SK-N-SH (cell line): ENCODE measurements at regions not wholly inside any gene's neighbourhood (a gene's known extent, or its start where the extent isn't known, plus 50 kb on each side); places are given as distances from the start of the nearest gene placed in this dataset.

Source experiments
- CTCF ChIA-PET: fragments of 300-600, 350-600 bp; formaldehyde crosslinking; extraction: SDS; loops from one replicate; lab custom pipeline; 2021; lab: Yijun Ruan, JAX
- POLR2A ChIA-PET: fragments of 350-600 bp; sonication (Branson Sonifier 250); formaldehyde crosslinking; extraction: SDS; loops from one replicate; lab custom pipeline; 2020; ENCODE audit warnings: antibody characterized with exemption, inconsistent platforms; lab: Yijun Ruan, JAX
- DNase-seq: peaks from one replicate; pipeline ENCODE4 v3.0.0; 2012
- H2AFZ ChIP-seq: fragments of 200-600 bp; sonication (generic); 2 replicates; pipeline ENCODE4 v1.8.1; 2016; ENCODE audit warnings: antibody characterized with exemption, mild to moderate bottlenecking, low read depth
- H3F3A ChIP-seq: fragments of 200-600 bp; sonication (generic); replicated peaks from 2 replicates; pipeline ENCODE3; 2016; ENCODE audit warnings: antibody characterized with exemption, mild to moderate bottlenecking; ENCODE audit not compliant: insufficient read depth
- H3K27ac ChIP-seq, 2 experiments: fragments of 200-500 bp in 1 of 2; fragments of 200-600 bp in 1 of 2; sonication (Bioruptor generic) in 1 of 2; sonication (generic), shearing (Covaris generic) in 1 of 2; 2 replicates each; pipeline versions ENCODE4 v1.5.1 to v1.6.1; 2014 to 2016; ENCODE audit warnings: low read depth in 2 of 2, inconsistent platforms in 1 of 2, low read length in 1 of 2, mild to moderate bottlenecking in 1 of 2, mixed read lengths in 1 of 2
- H3K27me3 ChIP-seq: fragments of 200-600 bp; sonication (generic), shearing (Covaris generic); 2 replicates; pipeline ENCODE4 v1.6.1; 2016; ENCODE audit warnings: mixed run types; ENCODE audit not compliant: insufficient read depth
- H3K36me3 ChIP-seq, 2 experiments: fragments of 200-500 bp in 1 of 2; fragments of 200-600 bp in 1 of 2; sonication (Bioruptor generic) in 1 of 2; sonication (generic) in 1 of 2; replicated peaks in 1 of 2; 2 replicates each; pipeline versions ENCODE3 to v1.5.1; 2014 to 2016; ENCODE audit warnings: low read length in 1 of 2, mild to moderate bottlenecking in 1 of 2; ENCODE audit not compliant: insufficient read depth in 2 of 2, control insufficient read depth in 1 of 2
- H3K4me1 ChIP-seq, 2 experiments: fragments of 200-500 bp in 1 of 2; fragments of 200-600 bp in 1 of 2; sonication (Bioruptor generic) in 1 of 2; sonication (generic), shearing (Covaris generic) in 1 of 2; 2 replicates each; pipeline versions ENCODE4 v1.5.1 to v1.6.1; 2014 to 2016; ENCODE audit warnings: low read depth in 1 of 2, low read length in 1 of 2, mixed run types in 1 of 2; ENCODE audit not compliant: insufficient read depth in 2 of 2, control insufficient read depth in 1 of 2
- H3K4me2 ChIP-seq: fragments of 200-600 bp; sonication (generic), shearing (Covaris generic); 2 replicates; pipeline ENCODE4 v1.6.1; 2017; ENCODE audit warnings: mixed run types
- H3K4me3 ChIP-seq, 2 experiments: fragments of 200-500 bp in 1 of 2; fragments of 200-600 bp in 1 of 2; sonication (Bioruptor generic) in 1 of 2; sonication (generic), shearing (Covaris generic) in 1 of 2; 2 replicates each; pipeline versions ENCODE4 v1.5.1 to v1.8.1; 2014 to 2016; ENCODE audit warnings: low read depth in 2 of 2, inconsistent platforms in 1 of 2, low read length in 1 of 2, mild to moderate bottlenecking in 1 of 2, mixed read lengths in 1 of 2, moderate library complexity in 1 of 2
- H3K79me2 ChIP-seq: fragments of 200-600 bp; sonication (generic); 2 replicates; pipeline ENCODE4 v1.8.1; 2017; ENCODE audit warnings: mild to moderate bottlenecking; ENCODE audit not compliant: insufficient read depth
- H3K9ac ChIP-seq: fragments of 200-600 bp; sonication (generic); 2 replicates; pipeline ENCODE4 v1.6.1; 2017; ENCODE audit warnings: mixed run types
- H3K9me2 ChIP-seq: fragments of 200-600 bp; sonication (generic); 2 replicates; pipeline ENCODE4 v1.6.1; 2017; ENCODE audit warnings: mixed run types
- H3K9me3 ChIP-seq: fragments of 200-600 bp; sonication (generic); 2 replicates; pipeline ENCODE4 v1.6.1; 2017; ENCODE audit warnings: mixed run types, mild to moderate bottlenecking, moderate library complexity
- H4K20me1 ChIP-seq: fragments of 200-600 bp; sonication (generic); 2 replicates; pipeline ENCODE4 v1.6.1; 2017; ENCODE audit warnings: mild to moderate bottlenecking, mixed run types; ENCODE audit not compliant: insufficient read depth
- CHD2 ChIP-seq: fragments of 150-350 bp; IDR thresholded peaks from 2 replicates; pipeline ENCODE4 v1.6.1; 2018; ENCODE audit warnings: low read length; ENCODE audit not compliant: partially characterized antibody
- ELF1 ChIP-seq: IDR thresholded peaks from 2 replicates; pipeline ENCODE4 v1.4.0; 2012
- FOSL2 ChIP-seq: IDR thresholded peaks from 2 replicates; pipeline ENCODE4 v1.4.0; 2012; ENCODE audit warnings: low read depth, mild to moderate bottlenecking, moderate library complexity, borderline replicate concordance
- FOXJ3 ChIP-seq: sonication (generic); formaldehyde crosslinking; IDR thresholded peaks from 2 replicates; pipeline ENCODE4 v1.5.1; 2020; ENCODE audit warnings: mild to moderate bottlenecking, missing genetic modification reagents
- FOXM1 ChIP-seq: IDR thresholded peaks from 2 replicates; pipeline ENCODE4 v1.4.0; 2012; ENCODE audit warnings: low read depth, mild to moderate bottlenecking
- GABPA ChIP-seq: IDR thresholded peaks from 2 replicates; pipeline ENCODE4 v1.4.0; 2012; ENCODE audit warnings: low read depth, mild to moderate bottlenecking
- GATA2 ChIP-seq: sonication (generic); formaldehyde crosslinking; IDR thresholded peaks from 2 replicates; pipeline ENCODE4 v1.5.0; 2020; ENCODE audit warnings: mild to moderate bottlenecking, missing genetic modification reagents
- MEF2A ChIP-seq: IDR thresholded peaks from 2 replicates; pipeline ENCODE4 v1.4.0; 2012; ENCODE audit warnings: low read depth, borderline replicate concordance
- MXI1 ChIP-seq: IDR thresholded peaks from 2 replicates; pipeline ENCODE4 v1.6.1; 2012; ENCODE audit warnings: mild to moderate bottlenecking, low read depth, low read length, improper control_type of control experiment
- NFIC ChIP-seq: IDR thresholded peaks from 2 replicates; pipeline ENCODE4 v1.4.0; 2012; ENCODE audit warnings: borderline replicate concordance
- POLR2AphosphoS5 ChIP-seq: IDR thresholded peaks from 2 replicates; pipeline ENCODE4 v1.6.1; 2012; ENCODE audit warnings: low read depth, low read length
- RCOR1 ChIP-seq: fragments of 150-350 bp; IDR thresholded peaks from 2 replicates; pipeline ENCODE4 v1.6.1; 2017; ENCODE audit warnings: antibody characterized with exemption, low read length
- SMC3 ChIP-seq: IDR thresholded peaks from 2 replicates; pipeline ENCODE4 v1.6.1; 2012; ENCODE audit warnings: low read depth, low read length, improper control_type of control experiment
- TAF1 ChIP-seq: IDR thresholded peaks from 2 replicates; pipeline ENCODE4 v1.6.1; 2012; ENCODE audit warnings: low read depth, mild to moderate bottlenecking, low read length, moderate library complexity, borderline replicate concordance
- TCF12 ChIP-seq: IDR thresholded peaks from 2 replicates; pipeline ENCODE4 v1.4.0; 2012
- TEAD4 ChIP-seq: IDR thresholded peaks from 2 replicates; pipeline ENCODE4 v1.4.0; 2012; ENCODE audit warnings: mild to moderate bottlenecking, borderline replicate concordance; ENCODE audit not compliant: insufficient read depth
- YY1 ChIP-seq: IDR thresholded peaks from 2 replicates; pipeline ENCODE4 v1.4.0; 2012; ENCODE audit warnings: low read depth, mild to moderate bottlenecking
- WGBS: methylation state at CpG from one replicate; pipeline ENCODE4 v1.1.6; 2017; ENCODE audit warnings: low lambda C conversion rate; 5-methylcytosine and 5-hydroxymethylcytosine counted together
- TF ChIP-seq, protein P1 (sequence below): IDR thresholded peaks from 2 replicates; pipeline ENCODE4 v1.4.0; 2012; ENCODE audit warnings: low read depth
- TF ChIP-seq, protein P2 (sequence below): IDR thresholded peaks from 2 replicates; pipeline ENCODE4 v1.6.1; 2012; ENCODE audit warnings: mild to moderate bottlenecking, low read depth, low read length, moderate library complexity
- TF ChIP-seq, protein P3 (sequence below): IDR thresholded peaks from 2 replicates; pipeline ENCODE4 v1.4.0; 2012; ENCODE audit warnings: low read depth, borderline replicate concordance
- TF ChIP-seq, protein P4 (sequence below): IDR thresholded peaks from 2 replicates; pipeline ENCODE4; 2012

DNA sequence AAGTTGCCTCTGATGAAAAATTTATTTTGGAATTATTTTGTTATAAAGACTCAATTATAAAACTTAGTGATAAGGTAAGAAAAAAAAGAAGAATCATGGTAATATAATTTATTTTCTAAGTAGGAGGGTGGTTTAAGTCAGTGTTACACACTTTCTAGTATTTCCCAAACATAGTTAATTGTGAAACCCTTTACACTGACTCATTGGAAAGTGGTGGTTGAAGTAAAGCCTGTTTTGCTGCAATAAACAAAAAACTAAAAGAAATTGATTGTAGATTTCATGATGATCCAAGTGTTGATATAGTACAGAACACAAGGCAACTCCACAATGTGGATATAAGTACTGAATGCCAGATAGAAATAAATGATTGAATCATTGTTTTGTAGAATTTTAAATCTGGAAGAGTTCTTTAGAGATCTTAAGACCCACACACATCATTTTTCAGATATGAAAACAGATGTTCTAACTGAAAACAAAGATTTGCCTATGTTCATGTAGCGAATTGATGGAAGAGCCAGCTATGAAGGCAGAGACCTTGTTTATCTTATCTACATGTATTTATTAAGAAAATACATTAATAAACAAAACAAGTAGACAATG, 539.8 kb downstream of the PRELID2 start:
- Histone ChIP-seq H3K4me1 (no peaks in the 10 kb centered on the region), H2AFZ (no peak overlapping the region), H4K20me1 (no peaks in the 10 kb centered on the region), H3K4me3 (no peak overlapping the region), H3K36me3 (no peaks in the 10 kb centered on the region), H3K27ac (no peak overlapping the region), H3K9me2 (no peaks in the 10 kb centered on the region), H3K79me2 (no peaks in the 10 kb centered on the region), H3K9me3 (no peaks in the 10 kb centered on the region), H3K27me3 (no peaks in the 10 kb centered on the region), H3K9ac (no peak overlapping the region), H3F3A (no peaks in the 10 kb centered on the region), H3K4me2 (no peak overlapping the region)
- POLR2A ChIA-PET, result no interaction called here
- DNase-seq, result no peak
- TF ChIP-seq POLR2AphosphoS5 (no peak), YY1 (no peak), TAF1 (no peak), CHD2 (no peak), GATA2 (CRISPR knock-in tag) (no peak), NFIC (no peak)
- TF ChIP-seq, protein P1, sequence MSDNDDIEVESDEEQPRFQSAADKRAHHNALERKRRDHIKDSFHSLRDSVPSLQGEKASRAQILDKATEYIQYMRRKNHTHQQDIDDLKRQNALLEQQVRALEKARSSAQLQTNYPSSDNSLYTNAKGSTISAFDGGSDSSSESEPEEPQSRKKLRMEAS, result no peak
- CTCF ChIA-PET, result no interaction called here
- 47% methylated on average over 1 of the region's 1 CpG for WGBS

DNA sequence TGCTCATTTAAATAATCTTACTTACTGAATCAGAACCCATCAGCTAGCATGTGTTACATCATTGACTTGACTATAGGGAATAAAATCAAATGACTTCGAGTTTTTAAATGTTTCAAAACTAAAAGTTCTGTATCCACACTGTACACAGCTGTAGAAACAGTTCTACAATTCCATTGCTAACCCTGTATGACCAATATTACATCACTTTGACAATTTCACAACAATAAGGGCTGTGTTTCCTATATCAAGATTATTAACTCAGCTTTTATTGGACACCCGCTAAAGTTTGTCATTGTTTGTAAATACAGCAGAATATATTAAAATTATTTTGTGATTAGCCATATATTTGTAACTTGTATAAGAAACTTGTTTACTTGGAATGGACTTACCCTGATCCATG, 540.8 kb downstream of the PRELID2 start:
- no peaks in the 10 kb centered on the region for H3K27me3 ChIP-seq
- no peak overlapping the region for H3K9ac ChIP-seq
- H3K79me2 ChIP-seq, result no peaks in the 10 kb centered on the region
- no peaks in the 10 kb centered on the region for H3F3A ChIP-seq
- no peaks in the 10 kb centered on the region for H3K36me3 ChIP-seq
- no peaks in the 10 kb centered on the region for H3K9me2 ChIP-seq
- H4K20me1 ChIP-seq, result no peaks in the 10 kb centered on the region
- DNase-seq, result no peak
- H3K4me2 ChIP-seq, result no peak overlapping the region
- H3K27ac ChIP-seq, result no peak overlapping the region
- no peak overlapping the region for H2AFZ ChIP-seq
- H3K4me3 ChIP-seq, result no peak overlapping the region
- TF ChIP-seq, protein P2, sequence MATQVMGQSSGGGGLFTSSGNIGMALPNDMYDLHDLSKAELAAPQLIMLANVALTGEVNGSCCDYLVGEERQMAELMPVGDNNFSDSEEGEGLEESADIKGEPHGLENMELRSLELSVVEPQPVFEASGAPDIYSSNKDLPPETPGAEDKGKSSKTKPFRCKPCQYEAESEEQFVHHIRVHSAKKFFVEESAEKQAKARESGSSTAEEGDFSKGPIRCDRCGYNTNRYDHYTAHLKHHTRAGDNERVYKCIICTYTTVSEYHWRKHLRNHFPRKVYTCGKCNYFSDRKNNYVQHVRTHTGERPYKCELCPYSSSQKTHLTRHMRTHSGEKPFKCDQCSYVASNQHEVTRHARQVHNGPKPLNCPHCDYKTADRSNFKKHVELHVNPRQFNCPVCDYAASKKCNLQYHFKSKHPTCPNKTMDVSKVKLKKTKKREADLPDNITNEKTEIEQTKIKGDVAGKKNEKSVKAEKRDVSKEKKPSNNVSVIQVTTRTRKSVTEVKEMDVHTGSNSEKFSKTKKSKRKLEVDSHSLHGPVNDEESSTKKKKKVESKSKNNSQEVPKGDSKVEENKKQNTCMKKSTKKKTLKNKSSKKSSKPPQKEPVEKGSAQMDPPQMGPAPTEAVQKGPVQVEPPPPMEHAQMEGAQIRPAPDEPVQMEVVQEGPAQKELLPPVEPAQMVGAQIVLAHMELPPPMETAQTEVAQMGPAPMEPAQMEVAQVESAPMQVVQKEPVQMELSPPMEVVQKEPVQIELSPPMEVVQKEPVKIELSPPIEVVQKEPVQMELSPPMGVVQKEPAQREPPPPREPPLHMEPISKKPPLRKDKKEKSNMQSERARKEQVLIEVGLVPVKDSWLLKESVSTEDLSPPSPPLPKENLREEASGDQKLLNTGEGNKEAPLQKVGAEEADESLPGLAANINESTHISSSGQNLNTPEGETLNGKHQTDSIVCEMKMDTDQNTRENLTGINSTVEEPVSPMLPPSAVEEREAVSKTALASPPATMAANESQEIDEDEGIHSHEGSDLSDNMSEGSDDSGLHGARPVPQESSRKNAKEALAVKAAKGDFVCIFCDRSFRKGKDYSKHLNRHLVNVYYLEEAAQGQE, result no peak
- TF ChIP-seq SMC3 (no peak), NFIC (no peak), MEF2A (no peak), TAF1 (no peak), FOXJ3 (CRISPR knock-in tag) (no peak), MXI1 (no peak), RCOR1 (no peak), TEAD4 (no peak), FOSL2 (no peak), ELF1 (no peak), GATA2 (CRISPR knock-in tag) (no peak), FOXM1 (no peak), GABPA (no peak), TCF12 (no peak), POLR2AphosphoS5 (no peak)
- TF ChIP-seq, protein P3, sequence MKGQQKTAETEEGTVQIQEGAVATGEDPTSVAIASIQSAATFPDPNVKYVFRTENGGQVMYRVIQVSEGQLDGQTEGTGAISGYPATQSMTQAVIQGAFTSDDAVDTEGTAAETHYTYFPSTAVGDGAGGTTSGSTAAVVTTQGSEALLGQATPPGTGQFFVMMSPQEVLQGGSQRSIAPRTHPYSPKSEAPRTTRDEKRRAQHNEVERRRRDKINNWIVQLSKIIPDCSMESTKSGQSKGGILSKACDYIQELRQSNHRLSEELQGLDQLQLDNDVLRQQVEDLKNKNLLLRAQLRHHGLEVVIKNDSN, result no peak
- TF ChIP-seq, protein P4, sequence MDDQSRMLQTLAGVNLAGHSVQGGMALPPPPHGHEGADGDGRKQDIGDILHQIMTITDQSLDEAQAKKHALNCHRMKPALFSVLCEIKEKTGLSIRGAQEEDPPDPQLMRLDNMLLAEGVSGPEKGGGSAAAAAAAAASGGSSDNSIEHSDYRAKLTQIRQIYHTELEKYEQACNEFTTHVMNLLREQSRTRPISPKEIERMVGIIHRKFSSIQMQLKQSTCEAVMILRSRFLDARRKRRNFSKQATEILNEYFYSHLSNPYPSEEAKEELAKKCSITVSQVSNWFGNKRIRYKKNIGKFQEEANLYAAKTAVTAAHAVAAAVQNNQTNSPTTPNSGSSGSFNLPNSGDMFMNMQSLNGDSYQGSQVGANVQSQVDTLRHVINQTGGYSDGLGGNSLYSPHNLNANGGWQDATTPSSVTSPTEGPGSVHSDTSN, result no peak
- ChIA-PET POLR2A (no interaction called here), CTCF (interaction anchor here (1.5 kb wide), 1 partner anchor 57 kb away, joined by 3 read pairs; no protein-coding TSS in a partner anchor)
- no peaks in the 10 kb centered on the region for H3K9me3 ChIP-seq
- no peaks in the 10 kb centered on the region for H3K4me1 ChIP-seq
- WGBS, result 43% methylated on average over 2 of the region's 2 CpGs
